Activated naive CD4-positive, alpha-beta T cell treated with anti-CD3 and anti-CD28 coated beads, Interleukin-2, amount 50 U/mL, for 16 hours (primary cell): ENCODE measurements at regions not wholly inside any gene's neighbourhood (a gene's known extent, or its start where the extent isn't known, plus 50 kb on each side); places are given as distances from the start of the nearest gene placed in this dataset.
"Not testable (repeated sequence)": the region's sequence is repeated elsewhere in the genome, so short reads cannot be mapped to it uniquely, and the experiment has no call there.

ENCODE experiments used
- DNase-seq: peaks from one replicate; pipeline ENCODE4 v3.0.0-alpha.2; 2020

DNA sequence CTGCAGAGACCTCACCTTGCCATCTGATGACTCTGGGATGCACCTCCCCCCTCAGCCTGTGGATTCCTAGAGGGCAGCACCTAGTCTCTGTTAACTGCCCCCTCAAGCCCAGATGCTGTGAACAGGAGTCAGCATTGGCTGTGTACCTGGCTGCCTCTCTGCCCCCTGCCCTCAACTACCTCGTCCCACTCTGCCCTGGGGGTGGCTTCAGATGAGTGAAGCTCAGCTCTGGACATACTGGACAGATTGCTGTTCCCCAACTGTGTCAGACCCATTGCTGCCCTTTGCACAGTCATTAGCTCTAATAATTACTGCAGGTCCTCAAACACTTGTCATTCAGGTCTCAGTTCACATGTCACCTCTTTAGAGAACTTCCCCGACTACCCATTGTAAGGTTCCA lies 182.1 kb upstream of the TSHZ3 start:
- no peak for DNase-seq

- DNase-seq, result no peak
Measured at GRCh38 chr19:31532034-31532433, 182.8 kb upstream of the TSHZ3 start.

DNA sequence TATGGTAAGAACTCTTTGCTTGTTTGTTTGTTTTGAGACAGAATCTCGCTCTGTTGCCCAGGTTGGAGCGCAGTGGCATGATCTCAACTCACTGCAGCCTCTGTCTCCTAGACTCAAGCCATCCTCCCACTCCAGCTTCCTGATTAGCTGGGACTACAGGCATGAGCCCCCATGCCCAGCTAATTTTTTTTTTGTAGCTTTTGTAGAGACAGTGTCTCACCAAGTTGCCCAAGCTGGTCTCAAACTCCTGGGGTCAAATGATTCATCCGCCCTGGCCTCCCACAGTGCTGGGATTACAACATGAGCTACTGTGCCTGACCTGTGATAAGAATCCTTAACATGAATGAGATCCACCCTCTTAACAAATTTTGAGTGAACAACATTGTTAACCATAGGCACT lies 183.9 kb upstream of the TSHZ3 start:
- DNase-seq, result no peak

- no peak for DNase-seq
Measured at GRCh38 chr19:31534231-31534630, 185.0 kb upstream of the TSHZ3 start.

DNA sequence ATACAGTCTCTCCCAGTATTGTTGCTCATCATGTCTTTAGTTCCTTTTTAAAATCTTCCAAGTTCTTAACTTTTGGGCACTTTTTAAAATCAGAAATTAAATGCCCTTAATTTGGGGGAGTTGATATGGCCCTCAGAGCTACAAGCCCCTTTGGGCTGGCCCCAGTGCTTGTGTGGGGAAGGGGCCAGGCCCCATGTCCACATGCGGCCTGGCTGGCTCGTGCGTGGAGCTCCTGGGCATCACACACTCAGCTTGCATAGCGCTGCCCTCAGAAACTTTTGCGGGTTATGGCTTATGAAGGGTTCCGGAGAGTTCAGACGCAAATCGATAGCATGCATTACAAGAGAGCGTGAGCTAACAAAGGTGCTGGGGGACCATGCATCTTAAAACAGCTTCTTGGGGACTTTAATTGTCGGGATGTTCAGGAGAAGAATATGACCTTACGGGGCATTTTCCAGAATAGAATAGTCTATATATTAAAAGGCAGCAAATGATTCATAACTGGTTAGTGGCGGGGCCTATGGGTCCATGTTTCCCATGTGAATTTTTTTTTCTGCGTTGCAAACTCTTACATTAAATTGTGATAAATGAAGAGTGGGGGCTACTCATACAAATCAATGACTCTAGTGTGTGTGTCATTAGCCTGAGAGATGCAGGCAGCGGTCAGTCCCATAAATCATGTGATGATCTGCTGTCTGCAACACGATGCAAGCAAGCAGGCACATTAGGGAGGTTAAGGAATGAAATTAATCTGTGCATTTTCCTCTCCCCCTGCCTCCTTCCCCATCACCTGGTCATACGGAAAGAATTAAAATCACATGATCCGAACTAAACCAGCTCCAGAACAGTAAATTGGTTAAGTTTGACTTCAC lies 185.8 kb upstream of the TSHZ3 start:
- no peak for DNase-seq

DNA sequence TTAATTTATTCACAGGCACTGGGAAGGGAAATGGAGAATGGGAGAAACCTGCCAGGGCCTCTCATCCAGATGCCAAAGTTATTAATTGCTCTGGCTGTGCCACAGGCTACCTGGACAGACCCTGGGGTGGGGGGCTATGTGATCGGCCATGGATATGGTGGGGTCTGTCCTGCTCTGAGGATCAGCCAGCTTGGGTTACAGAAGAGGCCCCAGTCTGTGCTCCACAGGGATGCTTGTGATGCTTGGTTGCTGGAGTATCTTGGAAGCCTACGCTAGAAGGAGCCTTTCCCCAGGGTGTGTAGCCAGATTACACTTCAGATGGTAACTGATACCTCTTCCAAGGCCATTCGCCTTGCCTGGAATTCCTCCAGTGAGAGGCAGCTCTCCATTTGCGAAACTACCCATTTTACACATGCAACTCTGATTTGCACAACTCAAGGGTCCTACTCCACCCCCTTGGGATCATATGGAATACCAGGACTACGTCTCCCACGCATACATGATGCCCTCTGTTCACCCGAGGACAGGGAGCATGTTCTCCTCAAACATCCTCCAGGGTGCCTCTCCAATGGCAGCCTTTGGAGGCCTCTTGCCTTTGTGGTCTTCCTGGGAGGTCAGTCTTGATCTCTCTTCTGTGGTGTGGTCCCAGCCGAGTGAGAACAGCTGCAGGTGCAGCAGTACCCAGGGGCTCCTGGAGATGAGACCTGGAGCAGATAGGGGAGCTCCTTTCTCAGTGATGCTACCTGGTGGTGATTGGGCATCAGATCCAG lies 186.6 kb upstream of the TSHZ3 start:
- no peak for DNase-seq

GRCh38 chr19:31537136-31537535 lies 187.9 kb upstream of the TSHZ3 start:
- no peak for DNase-seq

DNA sequence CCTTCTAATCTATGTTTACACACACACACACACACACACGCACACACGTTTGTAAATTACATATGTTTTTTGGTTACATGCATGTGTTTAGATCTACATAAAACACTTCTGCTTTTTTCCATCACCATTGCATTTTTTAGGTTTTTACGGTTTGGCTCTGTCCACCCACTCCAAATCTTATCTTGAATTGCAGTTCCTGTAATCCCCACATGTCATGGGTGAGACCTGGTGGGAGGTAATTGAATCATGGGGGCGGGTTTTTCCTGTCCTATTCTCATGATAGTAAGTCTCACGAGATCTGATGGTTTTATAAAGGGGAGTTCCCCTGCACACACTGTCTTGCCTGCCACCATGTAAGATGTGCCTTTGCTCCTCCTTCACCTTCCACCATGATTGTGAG lies 188.7 kb upstream of the TSHZ3 start:
- DNase-seq, result not testable (repeated sequence)

DNA sequence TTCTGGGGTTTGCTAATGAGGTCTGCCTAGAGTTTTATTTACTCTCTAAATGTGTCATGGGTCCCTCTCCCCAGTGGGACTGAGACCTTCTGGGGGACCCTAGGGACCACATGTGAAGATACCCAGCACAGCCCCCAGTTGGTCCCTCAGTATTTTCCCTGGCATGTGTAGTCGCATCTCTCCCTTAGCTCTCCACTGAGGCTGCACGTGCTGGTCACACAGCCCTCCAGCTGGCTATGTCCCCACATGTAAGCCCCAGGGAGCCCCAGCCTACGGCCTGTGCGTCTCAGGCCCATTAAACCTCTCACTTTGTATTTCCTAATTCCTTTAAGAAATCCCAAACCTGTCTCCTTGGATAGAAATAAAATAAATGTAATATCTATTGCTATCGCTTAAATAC lies 189.6 kb upstream of the TSHZ3 start:
- DNase-seq, result no peak

- no peak for DNase-seq
Measured at GRCh38 chr19:31539386-31539785, 190.2 kb upstream of the TSHZ3 start.

DNA sequence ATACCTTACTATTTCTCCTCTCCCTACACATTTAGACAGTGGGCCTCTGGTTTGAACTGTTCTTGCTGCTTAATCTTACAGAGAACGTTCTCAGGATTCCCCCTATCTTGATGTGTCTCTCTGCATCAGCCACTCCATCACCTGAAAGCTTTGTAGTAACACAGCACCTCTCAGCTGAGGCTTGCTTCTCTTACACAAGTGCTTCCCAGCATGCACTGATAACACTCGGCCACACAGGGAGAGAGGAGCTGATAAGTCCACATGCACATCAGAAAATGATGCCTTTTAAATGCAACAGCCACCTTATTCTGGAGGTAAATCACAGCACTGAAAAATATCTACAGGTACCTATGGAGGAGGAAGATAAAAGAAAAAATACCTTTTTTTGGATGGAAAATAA lies 192.2 kb upstream of the TSHZ3 start:
- DNase-seq, result no peak

- DNase-seq, result no peak
Measured at GRCh38 chr19:31543456-31543855, 194.2 kb upstream of the TSHZ3 start.

- no peak for DNase-seq
Measured at GRCh38 chr19:31545777-31546176, 196.5 kb upstream of the TSHZ3 start.

DNA sequence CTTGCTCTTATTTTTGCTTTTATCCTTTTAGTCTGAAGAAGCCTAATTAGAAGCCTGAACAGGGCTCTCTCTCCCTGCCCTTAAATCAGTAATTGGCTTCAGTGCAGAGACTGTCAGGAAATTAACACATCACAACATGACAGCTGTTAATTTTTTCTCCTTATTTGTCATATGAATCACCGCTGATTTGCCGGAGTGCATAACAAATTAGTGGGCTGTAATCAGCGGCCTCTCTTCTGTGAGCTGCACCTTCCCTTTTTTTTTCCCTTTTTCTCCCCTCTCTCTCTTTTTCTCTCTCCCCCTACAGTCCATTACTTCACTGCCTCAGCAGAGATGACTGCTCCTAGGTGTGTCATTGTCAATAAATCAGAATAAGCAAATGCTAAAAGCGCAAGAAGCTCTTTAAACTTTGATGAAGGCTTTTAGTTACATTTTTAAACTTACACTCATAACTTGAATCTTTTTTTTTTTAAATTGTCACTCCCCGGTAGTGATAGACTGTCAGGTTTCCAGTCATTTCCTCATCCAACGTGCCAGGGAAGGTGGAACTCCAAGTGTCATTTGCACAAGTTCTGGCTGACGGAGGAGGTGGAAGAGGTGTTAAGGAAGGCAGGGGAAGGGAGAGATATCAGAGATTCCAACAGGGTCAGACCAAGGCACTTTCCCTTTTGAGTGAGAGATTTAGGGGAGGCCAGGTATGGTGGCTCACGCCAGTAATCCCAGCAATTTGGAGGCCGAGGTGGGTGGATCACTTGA lies 197.1 kb upstream of the TSHZ3 start:
- no peak for DNase-seq

GRCh38 chr19:31548941-31549340 lies 199.7 kb upstream of the TSHZ3 start:
- no peak for DNase-seq

- DNase-seq, result no peak
Measured at GRCh38 chr19:31553112-31553845, 204.0 kb upstream of the TSHZ3 start.

DNA sequence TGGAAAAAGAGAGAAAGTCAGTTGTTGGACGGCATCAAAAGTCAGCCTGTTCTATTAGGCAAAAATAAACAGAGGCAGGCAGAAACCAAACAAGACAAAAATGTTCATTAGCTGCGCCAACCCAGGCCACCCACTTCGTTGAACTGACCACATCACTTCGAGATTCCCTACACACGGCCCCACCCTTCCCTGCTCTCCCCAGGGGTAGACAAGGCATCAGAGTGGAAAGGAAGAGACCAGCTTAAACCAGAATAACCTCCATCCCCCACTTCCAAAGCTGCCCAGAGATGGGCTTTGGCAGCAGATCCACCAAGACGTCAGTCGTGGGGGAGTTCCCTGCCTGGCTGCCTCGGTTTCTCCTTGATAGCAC lies 204.6 kb upstream of the TSHZ3 start:
- no peak for DNase-seq

GRCh38 chr19:31554360-31554759 lies 205.1 kb upstream of the TSHZ3 start:
- no peak for DNase-seq

DNA sequence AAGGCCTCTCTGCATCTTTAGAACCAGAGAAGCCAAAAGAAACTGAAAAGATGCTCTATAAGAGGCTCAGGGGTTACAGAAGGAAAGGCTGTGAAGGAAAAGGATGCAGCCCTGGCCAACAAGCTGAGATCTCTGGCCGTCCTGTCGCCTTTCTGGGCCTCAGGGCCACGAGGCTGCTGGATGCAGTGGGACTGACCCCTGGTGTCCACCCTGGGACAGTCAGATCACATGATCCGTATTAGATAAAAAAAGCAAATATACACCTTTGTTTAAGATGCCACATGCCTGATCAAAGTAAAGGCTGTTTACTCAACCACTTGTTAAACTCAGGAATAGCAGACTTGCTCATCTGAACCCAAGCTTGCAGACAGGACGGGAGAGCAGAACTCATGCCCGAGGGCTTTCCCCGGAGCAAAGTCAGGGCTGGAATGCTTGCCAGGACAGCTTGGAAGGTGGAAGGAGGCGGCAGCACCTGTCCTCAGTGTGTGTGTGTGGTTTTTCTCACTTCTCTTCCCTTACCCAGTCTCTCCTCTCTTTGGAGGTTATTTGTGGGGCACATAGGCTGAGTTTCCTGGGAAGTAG lies 206.5 kb upstream of the TSHZ3 start:
- DNase-seq, result no peak

- DNase-seq, result no peak
Measured at GRCh38 chr19:31559494-31559893, 210.3 kb upstream of the TSHZ3 start.

- DNase-seq, result no peak
Measured at GRCh38 chr19:31560086-31561060, 211.1 kb upstream of the TSHZ3 start.
